ENCODE measurements at regions not wholly inside any gene's neighbourhood (a gene's known extent, or its start where the extent isn't known, plus 50 kb on each side); places are given as distances from the start of the nearest gene placed in this dataset.
"Not testable (repeated sequence)": the region's sequence is repeated elsewhere in the genome, so short reads cannot be mapped to it uniquely, and the experiment has no call there.

GRCh38 chr18:14985291-14986013 is 237.5 kb downstream of the ANKRD30B start:
- peak; percentile 31 for ATAC-seq
- not testable (repeated sequence) for H3K4me1 Mint-ChIP-seq, H3K4me3 Mint-ChIP-seq

GRCh38 chr18:14987377-14987776 is 239.4 kb downstream of the ANKRD30B start:
- ATAC-seq, H3K9me3 Mint-ChIP-seq, H3K27ac Mint-ChIP-seq, H3K4me1 Mint-ChIP-seq, H3K27me3 Mint-ChIP-seq, DNase-seq, H3K4me3 Mint-ChIP-seq: not testable (repeated sequence)

More at GRCh38 chr18:14985291-14986013, 237.5 kb downstream of the ANKRD30B start:
- not testable (repeated sequence) for H3K27ac Mint-ChIP-seq, H3K27me3 Mint-ChIP-seq, H3K9me3 Mint-ChIP-seq, DNase-seq

- not testable (repeated sequence) for H3K4me3 Mint-ChIP-seq, H3K27ac Mint-ChIP-seq, DNase-seq, H3K27me3 Mint-ChIP-seq, H3K4me1 Mint-ChIP-seq, ATAC-seq, H3K9me3 Mint-ChIP-seq
Measured at GRCh38 chr18:14987960-14988710, 240.2 kb downstream of the ANKRD30B start.

GRCh38 chr18:14989569-14989968 is 241.6 kb downstream of the ANKRD30B start:
- H3K4me3 Mint-ChIP-seq, H3K27ac Mint-ChIP-seq, DNase-seq, ATAC-seq, H3K9me3 Mint-ChIP-seq, H3K4me1 Mint-ChIP-seq, H3K27me3 Mint-ChIP-seq: not testable (repeated sequence)

- not testable (repeated sequence) for H3K27me3 Mint-ChIP-seq, ATAC-seq, H3K4me3 Mint-ChIP-seq, H3K4me1 Mint-ChIP-seq, DNase-seq, H3K9me3 Mint-ChIP-seq, H3K27ac Mint-ChIP-seq
Measured at GRCh38 chr18:14991934-14992445, 244.0 kb downstream of the ANKRD30B start.

GRCh38 chr18:14992758-14993157 is 244.8 kb downstream of the ANKRD30B start:
- not testable (repeated sequence) for H3K27me3 Mint-ChIP-seq, H3K4me1 Mint-ChIP-seq, ATAC-seq, DNase-seq, H3K4me3 Mint-ChIP-seq, H3K27ac Mint-ChIP-seq
- H3K9me3 Mint-ChIP-seq, result peaks cover 4 to 11% of the 10 kb centered on the region in 2 donors

- H3K27me3 Mint-ChIP-seq, DNase-seq, H3K27ac Mint-ChIP-seq, H3K4me1 Mint-ChIP-seq, H3K4me3 Mint-ChIP-seq, ATAC-seq: not testable (repeated sequence)
- H3K9me3 Mint-ChIP-seq, result peaks cover 4 to 13% of the 10 kb centered on the region in 2 donors
Measured at GRCh38 chr18:14995023-14995422, 247.1 kb downstream of the ANKRD30B start.

- Mint-ChIP-seq H3K9me3 (peaks cover 4 to 13% of the 10 kb centered on the region in 2 donors), H3K4me3 (no peak overlapping the region), H3K27ac (no peak overlapping the region), H3K27me3 (no peaks in the 10 kb centered on the region), H3K4me1 (no peaks in the 10 kb centered on the region)
- no peak for ATAC-seq
- DNase-seq, result no peak
Measured at GRCh38 chr18:14997357-14997756, 249.4 kb downstream of the ANKRD30B start.

GRCh38 chr18:14997899-14998298 is 249.9 kb downstream of the ANKRD30B start:
- peak; percentile 13 for ATAC-seq
- not testable (repeated sequence) for H3K4me1 Mint-ChIP-seq, H3K4me3 Mint-ChIP-seq, H3K27me3 Mint-ChIP-seq, H3K27ac Mint-ChIP-seq, DNase-seq
- peaks cover 4 to 13% of the 10 kb centered on the region in 2 donors for H3K9me3 Mint-ChIP-seq

- not testable (repeated sequence) for H3K4me3 Mint-ChIP-seq, H3K27me3 Mint-ChIP-seq, DNase-seq, H3K4me1 Mint-ChIP-seq, H3K27ac Mint-ChIP-seq
- ATAC-seq, result peak; percentile 6
- H3K9me3 Mint-ChIP-seq, result peaks cover 4 to 13% of the 10 kb centered on the region in 2 donors
Measured at GRCh38 chr18:14998360-14999042, 250.5 kb downstream of the ANKRD30B start.

GRCh38 chr18:14999085-14999975 is 251.4 kb downstream of the ANKRD30B start:
- no peak for DNase-seq
- Mint-ChIP-seq H3K27ac (no peak overlapping the region), H3K4me1 (no peaks in the 10 kb centered on the region), H3K27me3 (no peaks in the 10 kb centered on the region), H3K4me3 (peak overlapping the region in 1 of 2 donors; percentile 13), H3K9me3 (peaks cover 4 to 13% of the 10 kb centered on the region in 2 donors)
- no peak for ATAC-seq

- not testable (repeated sequence) for H3K4me1 Mint-ChIP-seq, H3K4me3 Mint-ChIP-seq, H3K27me3 Mint-ChIP-seq, ATAC-seq, DNase-seq, H3K27ac Mint-ChIP-seq
- peaks cover 4 to 13% of the 10 kb centered on the region in 2 donors for H3K9me3 Mint-ChIP-seq
Measured at GRCh38 chr18:15000119-15001037, 252.4 kb downstream of the ANKRD30B start.

GRCh38 chr18:15001038-15001794 is 253.2 kb downstream of the ANKRD30B start:
- not testable (repeated sequence) for DNase-seq, H3K27me3 Mint-ChIP-seq, H3K4me1 Mint-ChIP-seq, H3K4me3 Mint-ChIP-seq, H3K27ac Mint-ChIP-seq
- ATAC-seq, result peak; percentile 8
- H3K9me3 Mint-ChIP-seq, result peaks cover 4 to 13% of the 10 kb centered on the region in 2 donors

Measured in stimulated activated naive CD8-positive, alpha-beta T cell treated with anti-CD3 and anti-CD28 coated beads, Interleukin-15, amount 100 ng/mL, for 72 hours (primary cell).